Right ventricle myocardium inferior (tissue), 1 donor: ENCODE measurements at regions not wholly inside any gene's neighbourhood (a gene's known extent, or its start where the extent isn't known, plus 50 kb on each side); places are given as distances from the start of the nearest gene placed in this dataset.

Experiments
- ATAC-seq: fragments of 200-7000 bp; cut with Tn5 transposase; one replicate; pipeline ENCODE4 v1.9.1; 2020; ENCODE audit warnings: mild to moderate bottlenecking, moderate library complexity
- DNase-seq: peaks from one replicate; pipeline ENCODE4 v3.0.0; 2021; ENCODE audit errors: missing footprints
- intact Hi-C: fragments of 100-400 bp; cut with DNase I; formaldehyde crosslinking; loops from one replicate; pipeline ENCODE4 v1.11.0; 2022
- donor health status: DM: no; HTN: yes; CAD: no; lungs with severe emphysema.

DNA sequence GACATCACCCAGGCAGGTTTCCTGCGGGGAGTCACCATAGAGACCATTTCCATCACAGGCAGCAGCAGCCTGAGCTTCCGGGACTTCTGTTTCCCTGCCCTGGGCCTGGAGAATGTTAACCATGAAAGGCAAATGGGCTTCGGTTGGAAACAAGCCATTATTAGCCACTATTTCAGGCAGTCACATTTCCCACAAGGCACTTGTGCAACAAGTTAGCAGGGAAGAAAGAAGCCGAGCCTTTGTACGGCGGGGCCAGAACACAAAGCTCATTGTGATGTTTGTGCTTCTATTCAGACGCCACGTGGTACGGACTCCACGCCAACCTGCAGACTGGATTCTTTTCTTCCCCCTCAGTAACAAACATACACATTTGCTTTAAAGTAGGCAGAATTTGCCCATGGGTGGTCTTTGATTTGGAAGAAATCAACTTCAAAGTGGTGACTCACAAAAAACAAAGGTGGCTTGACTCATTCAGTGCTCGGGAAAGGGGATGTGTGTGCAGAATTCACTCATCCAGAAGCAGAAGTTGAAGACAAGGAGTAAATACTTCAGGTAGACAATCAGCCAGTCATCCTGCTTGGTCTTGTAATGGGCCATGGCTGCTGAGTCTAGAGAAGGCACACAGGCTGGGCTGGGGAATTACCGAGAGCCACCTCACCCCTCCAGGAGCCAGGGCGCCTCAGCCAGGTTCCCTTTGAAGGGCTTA is 154.2 kb upstream of the PRMT8 start:
- ATAC-seq (peak; percentile 63), DNase-seq (no peak)
- intact Hi-C loops, result no loop called here

DNA sequence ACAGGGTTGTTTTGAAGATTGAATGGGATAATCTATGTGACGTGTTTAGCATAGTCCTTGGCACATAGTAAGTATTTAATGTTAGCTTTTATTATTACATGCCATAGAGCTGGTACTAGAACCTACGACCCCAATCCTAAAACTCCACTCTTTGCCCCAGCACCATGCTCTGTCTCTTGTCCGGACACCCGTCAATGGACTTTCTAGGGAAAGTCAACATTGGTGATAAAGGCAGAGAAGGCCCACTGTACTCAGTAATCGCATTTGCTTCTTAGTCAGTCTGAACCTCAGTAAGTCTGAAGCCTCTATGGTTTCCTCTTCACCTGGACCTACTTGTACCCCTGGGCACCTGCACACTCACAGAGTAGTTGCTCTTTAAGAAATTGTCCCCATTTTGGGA is 153.1 kb upstream of the PRMT8 start:
- DNase-seq (no peak), ATAC-seq (no peak)
- intact Hi-C loops, result no loop called here

DNA sequence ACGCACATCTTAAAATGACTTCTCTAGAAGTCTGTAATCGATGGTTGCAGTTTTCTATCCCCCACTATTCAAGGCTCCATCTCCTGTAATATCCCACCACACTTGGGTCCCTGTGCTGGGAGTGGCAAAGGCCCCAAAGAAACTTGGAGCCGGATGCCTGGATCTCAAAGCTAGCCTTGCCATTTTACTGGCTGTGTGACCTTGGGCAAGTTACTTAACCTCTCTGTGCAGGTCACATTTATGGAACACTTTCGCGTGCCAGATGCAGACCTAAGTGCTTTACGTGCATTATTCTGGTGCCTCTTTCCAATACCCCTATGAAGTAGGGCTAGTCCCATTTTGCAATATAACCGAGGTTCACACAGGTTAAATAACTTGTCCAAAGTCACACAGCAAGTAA is 151.8 kb upstream of the PRMT8 start:
- DNase-seq (no peak), ATAC-seq (no peak)
- intact Hi-C loops, result no loop called here

DNA sequence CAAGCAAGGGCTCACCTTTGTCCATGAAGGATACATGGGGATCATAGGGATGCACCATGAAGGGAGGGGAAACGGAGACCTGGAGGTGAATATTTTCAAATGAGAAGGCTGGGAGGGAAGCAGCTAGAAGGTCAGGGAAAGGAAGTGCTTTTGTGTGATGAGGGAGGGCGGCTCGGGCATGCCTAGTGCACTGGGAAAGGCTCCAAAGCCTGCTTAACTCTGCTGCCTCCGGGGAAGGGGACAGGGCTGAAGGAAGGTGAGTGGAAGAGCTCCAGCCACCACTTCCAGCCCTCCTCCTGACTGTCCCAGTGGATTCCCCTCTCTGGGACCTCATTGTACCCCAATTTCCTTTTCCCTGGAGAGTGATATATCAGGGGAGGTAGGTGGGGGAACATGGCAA is 149.4 kb upstream of the PRMT8 start:
- DNase-seq (no peak), ATAC-seq (peak; percentile 59)
- intact Hi-C loops, result loop anchor here (10.0 kb wide), 1 partner anchor 323 kb away; no protein-coding TSS in a partner anchor

DNA sequence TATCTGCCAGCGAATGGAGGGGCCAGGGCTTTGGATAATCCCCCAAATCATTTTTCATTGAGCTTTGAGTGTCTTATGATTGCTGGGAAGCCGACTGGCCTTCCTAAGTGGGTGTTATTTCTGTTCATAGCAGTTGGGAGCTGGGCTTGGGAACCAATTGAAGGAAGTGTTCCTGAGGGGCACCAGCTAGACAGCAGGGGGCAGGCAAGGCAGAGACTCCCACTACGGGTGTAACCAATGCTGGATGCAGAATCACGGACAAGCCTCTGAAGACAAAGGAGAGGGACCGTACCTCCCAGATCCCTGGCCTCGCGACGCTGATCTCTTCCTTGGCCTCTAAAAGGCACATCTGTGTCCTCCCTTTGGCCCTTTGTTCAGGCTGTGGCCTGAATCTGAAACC is 149.0 kb upstream of the PRMT8 start:
- DNase-seq (no peak), ATAC-seq (peak; percentile 81)
- intact Hi-C loops, result loop anchor here (10.0 kb wide), 1 partner anchor 323 kb away; no protein-coding TSS in a partner anchor

DNA sequence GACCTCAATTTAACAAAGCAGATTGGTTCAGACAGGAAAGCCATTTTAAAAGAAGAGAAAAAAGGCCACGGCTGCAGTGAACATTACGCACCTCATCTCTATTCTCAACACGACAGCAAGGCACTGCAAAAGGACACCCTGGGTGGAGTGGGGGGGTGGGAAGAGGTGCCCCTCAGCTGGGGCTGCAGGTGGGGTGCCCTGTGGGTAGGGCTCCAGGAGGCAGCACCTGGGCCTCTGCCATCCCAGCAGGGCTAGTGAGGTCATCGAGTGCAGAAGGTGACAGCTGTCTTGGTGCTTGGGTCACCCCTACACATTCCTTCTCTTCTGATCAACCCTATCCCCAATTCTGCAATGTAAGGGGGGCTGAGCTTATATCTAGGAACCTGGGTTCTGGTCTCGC is 142.9 kb upstream of the PRMT8 start:
- ATAC-seq, result no peak
- intact Hi-C loops, result loop anchor here (10.0 kb wide), 1 partner anchor 317 kb away; no protein-coding TSS in a partner anchor

DNA sequence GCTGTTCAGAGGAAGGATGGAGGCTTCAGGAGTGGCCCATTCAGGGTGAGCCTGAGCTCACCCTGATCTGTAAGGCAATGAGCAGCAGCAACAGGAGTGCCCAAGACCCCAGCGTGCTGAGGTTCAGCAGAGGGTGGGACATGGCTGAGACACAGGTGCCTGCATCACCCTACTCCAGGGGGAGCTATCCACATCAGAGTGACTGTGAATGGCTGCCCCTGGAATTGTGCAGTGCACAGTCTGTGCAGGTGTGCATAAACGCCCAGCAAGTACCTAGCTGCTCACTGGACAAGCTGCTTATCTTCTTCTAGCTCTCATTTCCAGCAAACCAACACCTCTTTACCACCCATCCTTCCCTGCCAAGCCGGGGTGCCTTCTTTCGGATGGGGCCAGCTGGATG is 140.6 kb upstream of the PRMT8 start:
- no peak for DNase-seq
- intact Hi-C loops, result no loop called here
- ATAC-seq, result no peak

More for the DNA sequence above, 142.9 kb upstream of the PRMT8 start:
- no peak for DNase-seq

DNA sequence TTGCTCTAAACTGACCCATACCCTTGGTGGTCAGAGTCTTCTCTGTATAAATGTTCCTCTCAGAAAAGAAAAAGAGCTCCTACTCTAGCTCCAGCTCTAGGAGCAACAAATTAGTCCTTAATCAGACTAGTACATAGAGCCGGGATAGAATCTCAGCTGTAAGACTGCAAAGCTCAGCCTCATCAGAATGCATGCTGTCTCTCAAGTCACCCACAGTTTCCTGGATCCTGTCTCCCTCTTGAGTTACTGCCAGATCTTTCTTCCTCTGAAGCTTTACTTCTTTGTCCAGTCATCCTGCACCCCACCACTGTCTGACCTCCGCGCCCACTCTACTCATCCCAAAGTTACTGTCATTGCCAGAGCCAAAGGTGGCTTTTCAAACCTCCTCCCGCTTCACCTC is 139.3 kb upstream of the PRMT8 start:
- intact Hi-C loops, result no loop called here
- ATAC-seq (no peak), DNase-seq (no peak)

DNA sequence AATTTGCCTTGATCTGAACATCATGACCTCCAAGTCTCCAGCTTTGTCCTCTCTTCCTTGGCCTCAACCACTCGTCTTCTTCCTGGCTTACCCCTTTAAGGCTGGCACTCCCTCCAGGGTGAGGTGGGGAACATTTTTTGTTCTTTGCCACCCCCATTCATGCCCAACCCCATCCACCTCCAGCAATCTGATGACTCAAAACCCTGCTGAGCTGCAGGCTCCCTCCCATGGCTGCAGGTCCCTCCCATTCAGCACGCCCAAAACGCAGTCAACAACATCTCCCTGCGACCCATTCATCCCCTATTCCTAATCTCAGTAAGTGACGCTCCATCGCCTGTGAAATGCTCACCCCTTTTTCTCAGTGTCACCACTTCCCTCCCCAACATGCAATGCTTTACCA is 138.8 kb upstream of the PRMT8 start:
- ATAC-seq, result no peak
- intact Hi-C loops, result no loop called here
- no peak for DNase-seq

DNA sequence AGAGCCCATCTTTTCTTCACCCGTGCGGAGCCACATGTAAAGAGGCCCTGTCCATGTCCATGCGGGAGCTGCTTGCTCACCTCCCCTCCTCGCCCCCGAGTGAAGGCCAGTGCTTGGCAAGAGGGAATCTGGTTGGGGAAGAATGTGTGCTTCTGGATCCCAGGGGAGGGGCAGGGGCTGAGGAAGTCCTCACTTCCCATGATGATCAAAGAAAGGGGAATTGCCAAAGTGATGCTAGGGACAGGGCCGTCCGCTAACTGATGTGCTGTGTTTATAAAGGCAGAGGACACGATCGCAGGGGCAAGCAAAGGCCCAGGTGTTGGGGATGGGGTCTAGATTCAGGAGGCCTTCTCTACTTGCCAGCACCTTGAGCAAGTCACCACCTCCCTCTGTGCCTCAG is 137.4 kb upstream of the PRMT8 start:
- ATAC-seq (no peak), DNase-seq (no peak)
- intact Hi-C loops, result no loop called here

DNA sequence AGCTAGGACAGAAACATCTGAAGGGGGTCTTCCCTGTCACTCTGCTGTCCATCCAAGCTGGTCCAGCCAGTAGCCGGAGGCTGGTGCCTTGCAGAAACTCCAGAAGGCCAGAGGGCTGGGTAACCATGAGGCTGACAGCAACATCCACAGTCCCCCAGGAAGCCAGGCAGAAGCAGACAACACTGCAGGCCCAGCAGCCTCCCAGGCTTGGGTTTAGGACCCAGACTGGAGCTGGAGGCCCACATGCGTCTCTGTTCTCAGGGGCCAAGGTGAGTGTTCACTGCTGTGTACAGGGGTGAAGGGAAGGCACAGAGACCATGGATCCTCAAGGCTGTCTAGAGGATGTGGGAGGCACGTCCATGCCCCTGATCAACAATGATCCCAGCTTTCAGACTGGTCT is 136.4 kb upstream of the PRMT8 start:
- intact Hi-C loops, result no loop called here

DNA sequence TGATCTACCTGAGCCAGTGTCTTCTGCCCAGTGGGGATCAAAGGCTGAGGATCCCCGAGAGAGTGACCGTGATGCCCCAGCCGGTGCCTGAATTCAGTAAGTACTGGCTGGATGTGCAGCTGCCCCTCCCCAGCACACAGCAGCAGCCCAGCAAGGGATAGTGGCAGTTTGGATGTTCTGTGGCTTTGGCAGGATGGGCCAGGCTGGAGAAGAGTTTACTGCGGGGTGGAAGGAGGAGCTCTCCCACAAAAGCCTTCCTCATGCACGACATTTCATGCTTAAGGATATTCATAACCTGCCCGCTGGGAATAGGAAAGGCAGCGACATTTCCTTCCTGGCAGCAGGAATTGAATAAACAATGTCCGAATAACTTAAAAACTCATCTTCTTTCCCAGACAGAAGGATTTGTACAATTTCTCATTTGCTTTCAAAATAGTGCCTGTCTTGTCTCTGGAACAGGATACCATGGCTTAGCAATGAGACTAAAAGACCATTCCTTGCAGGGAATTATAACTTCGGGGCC is 135.6 kb upstream of the PRMT8 start:
- DNase-seq, result no peak
- intact Hi-C loops, result no loop called here
- no peak for ATAC-seq

More for the DNA sequence above, 136.4 kb upstream of the PRMT8 start:
- ATAC-seq (no peak), DNase-seq (no peak)

DNA sequence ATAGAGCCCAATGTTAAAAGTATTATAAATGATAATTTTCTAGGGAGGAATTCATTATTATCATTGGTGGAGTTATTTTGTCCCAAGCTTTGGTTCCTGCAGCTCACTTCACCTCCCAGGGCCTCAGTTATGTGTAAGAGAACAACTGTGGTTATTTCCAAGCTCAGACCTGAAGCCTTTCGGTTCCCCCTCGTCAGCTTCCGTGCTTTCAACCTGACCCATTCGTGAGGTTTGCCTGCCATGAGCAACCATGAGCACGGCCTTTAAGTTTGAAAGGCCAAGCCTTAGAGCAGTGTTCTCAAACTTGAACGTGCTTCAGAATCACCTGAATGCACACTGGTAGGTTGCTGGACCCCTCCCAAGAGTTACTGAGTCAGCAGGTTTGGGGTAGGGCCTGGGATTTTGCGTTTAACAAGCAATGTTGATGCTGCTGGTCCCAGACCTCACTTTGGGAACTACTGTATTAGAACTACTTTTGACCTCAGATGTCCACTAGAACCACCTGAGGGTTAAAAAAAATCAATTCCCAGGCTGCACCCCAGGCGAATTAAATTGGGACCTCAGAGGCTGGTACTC is 133.0 kb upstream of the PRMT8 start:
- DNase-seq (no peak), ATAC-seq (no peak)
- intact Hi-C loops, result no loop called here

DNA sequence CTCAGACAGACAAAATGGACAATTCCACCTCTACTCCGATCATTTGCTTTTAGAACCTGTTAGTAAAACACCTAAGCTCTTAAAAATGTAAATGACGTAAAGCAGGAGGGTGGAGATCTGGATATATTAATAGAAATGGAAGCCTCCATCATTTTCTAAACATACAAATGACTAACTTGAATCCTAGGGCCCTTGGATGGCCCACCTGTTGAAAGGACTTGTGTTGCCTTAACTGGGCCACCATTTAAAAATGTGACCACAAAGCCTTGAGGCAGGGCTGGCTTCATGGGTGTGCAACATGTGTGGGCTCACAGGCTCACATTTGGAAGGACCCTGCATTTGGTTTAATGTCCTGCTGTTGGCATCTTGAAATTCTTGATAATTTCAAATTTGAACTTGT is 131.5 kb upstream of the PRMT8 start:
- no peak for ATAC-seq
- no peak for DNase-seq
- intact Hi-C loops, result no loop called here

DNA sequence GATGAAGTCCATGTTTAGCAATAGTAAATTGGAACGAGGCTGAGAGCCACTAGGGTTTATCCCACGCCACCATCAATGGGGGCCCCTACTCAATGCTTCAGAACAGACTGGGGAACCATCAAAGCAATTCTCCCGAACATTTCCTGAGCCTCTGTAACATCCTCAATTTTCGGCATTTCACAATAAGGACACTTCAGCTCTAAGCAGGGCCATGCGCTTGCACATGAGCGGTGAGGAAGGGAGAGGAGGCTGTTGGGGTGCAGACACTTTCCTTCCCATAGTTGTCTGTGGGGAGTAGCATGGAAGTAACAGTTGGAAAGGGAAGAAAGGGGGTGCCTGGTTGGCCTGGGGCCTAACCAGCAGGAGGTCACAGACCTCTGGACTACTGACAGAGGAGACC is 129.9 kb upstream of the PRMT8 start:
- no peak for ATAC-seq

DNA sequence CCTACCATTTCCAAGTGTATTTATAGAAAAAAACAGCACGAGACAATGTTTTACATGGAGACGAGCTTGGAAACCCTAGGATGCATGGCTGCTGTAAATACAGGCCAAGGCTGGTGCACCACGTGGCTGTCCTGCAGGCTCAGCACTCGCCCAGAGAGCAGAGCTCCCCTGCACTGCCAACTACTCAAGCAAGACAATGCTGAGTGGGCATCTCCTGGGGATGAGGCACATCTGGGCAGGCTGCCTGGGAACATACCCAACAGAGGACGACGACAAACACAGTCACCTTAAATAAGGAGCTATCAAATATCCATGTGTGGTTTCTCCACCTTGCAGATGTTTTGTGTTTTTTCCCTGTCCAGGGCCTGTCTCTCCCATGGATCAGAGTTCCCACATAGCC is 128.3 kb upstream of the PRMT8 start:
- intact Hi-C loops, result no loop called here
- ATAC-seq, result no peak
- DNase-seq, result no peak

More for the DNA sequence above, 129.9 kb upstream of the PRMT8 start:
- DNase-seq, result no peak
- intact Hi-C loops, result no loop called here

DNA sequence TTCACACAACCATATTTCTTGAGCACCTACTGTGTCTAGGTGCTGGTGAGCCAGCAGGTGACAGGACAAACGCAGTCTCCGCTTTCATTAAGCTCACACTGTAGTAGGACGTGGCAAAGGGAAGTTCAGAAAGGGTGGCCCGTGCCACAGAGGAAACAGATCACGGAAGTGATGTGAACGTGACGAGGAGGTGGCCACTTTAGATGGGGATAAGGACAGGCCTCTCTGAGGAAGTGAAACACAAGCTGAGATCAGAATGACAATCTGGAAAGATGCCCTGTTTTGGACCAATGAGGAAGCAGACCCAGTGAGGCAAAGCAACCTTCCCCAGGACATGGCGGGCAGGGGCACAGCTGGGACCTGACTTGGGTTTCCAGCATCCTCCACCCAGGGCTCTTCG is 127.4 kb upstream of the PRMT8 start:
- peak; percentile 65 for ATAC-seq
- intact Hi-C loops, result no loop called here
- DNase-seq, result no peak

DNA sequence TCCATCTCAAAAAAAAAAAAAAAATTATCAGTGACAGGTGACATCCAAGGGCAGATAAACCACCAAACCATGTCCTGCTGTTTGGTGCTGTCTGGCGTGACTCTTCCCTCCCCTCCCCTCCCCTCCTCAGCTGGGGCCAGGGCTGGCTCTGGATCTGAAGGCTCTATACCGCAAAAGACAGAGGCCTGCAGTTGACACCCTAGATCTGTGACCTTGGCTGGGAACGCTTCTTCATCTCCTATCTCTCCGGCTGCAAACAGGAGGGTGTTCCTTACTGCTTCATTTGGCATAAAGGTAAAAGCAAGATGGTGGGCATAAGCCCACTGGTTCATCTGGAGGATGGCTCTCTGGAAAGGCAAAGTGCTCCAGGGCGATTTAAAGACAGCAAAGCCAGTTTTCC is 126.8 kb upstream of the PRMT8 start:
- DNase-seq (no peak), ATAC-seq (no peak)
- intact Hi-C loops, result no loop called here

DNA sequence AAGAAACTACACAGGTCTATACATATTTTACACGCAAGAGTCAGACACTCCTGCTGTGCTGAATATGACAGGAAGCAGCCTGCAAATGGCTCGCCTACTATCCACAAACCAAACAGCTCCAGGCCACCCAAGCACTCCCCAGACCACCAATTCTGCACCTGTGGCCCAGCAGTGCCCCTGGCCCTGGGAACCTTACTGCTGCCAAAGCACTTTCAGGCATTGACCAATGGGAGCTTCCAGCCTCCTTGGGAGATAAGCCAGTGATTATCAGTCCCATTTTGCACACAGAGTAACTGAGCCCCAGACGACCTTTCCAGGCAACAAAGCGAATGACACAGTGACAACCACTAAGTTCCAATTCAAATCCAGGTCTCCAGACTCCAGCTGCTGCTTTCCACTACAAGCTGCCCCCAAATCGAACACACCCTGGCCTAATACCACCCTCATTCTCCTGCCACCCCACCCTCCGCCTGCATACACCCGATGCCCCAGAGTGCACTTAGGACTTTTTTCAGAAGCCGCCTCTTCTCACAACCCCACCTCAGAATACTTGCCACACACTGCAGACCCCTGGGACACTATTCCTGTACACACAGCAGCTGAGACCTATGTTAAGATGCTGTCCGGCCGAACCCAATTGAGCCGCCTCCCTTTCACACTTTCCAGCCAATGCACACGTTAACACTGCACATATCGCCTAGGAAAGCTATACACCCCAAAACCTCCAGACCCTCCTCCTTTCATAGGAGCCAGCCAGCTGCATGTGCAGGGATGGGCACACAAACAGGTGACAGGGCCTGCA is 126.1 kb upstream of the PRMT8 start:
- ATAC-seq, result no peak
- intact Hi-C loops, result no loop called here
- DNase-seq, result no peak
